Mucosa of stomach (tissue), 1 donor: ENCODE measurements at regions not wholly inside any gene's neighbourhood (a gene's known extent, or its start where the extent isn't known, plus 50 kb on each side); places are given as distances from the start of the nearest gene placed in this dataset.

Experiments
- H3K27me3 ChIP-seq: one replicate; pipeline ENCODE4 v1.7.0; 2013; ENCODE audit warnings: mild to moderate bottlenecking, low read length; ENCODE audit not compliant: control insufficient read depth, insufficient read depth
- H3K36me3 ChIP-seq: one replicate; pipeline ENCODE4 v1.7.0; 2013; ENCODE audit warnings: low read length; ENCODE audit not compliant: control insufficient read depth, insufficient read depth
- H3K4me1 ChIP-seq: one replicate; pipeline ENCODE4 v1.7.0; 2013; ENCODE audit warnings: mild to moderate bottlenecking, low read length; ENCODE audit not compliant: control insufficient read depth, insufficient read depth
- H3K4me3 ChIP-seq: one replicate; pipeline ENCODE4 v1.7.0; 2013; ENCODE audit warnings: low read length
- H3K9ac ChIP-seq: one replicate; pipeline ENCODE4 v1.7.0; 2013; ENCODE audit warnings: mild to moderate bottlenecking, low read length, moderate library complexity
- H3K9me3 ChIP-seq: one replicate; pipeline ENCODE4 v1.7.0; 2013; ENCODE audit warnings: mild to moderate bottlenecking, low read length, moderate library complexity; ENCODE audit not compliant: control insufficient read depth
- donor health status: Pancreatic carcinoma.

- Histone ChIP-seq H3K4me1 (peaks cover 5% of the 10 kb centered on the region), H3K27me3 (peaks cover 58% of the 10 kb centered on the region), H3K9ac (no peak overlapping the region), H3K36me3 (no peaks in the 10 kb centered on the region), H3K9me3 (no peaks in the 10 kb centered on the region), H3K4me3 (no peak overlapping the region)
Measured at GRCh38 chr12:132422040-132422380, 67.9 kb upstream of the FBRSL1 start.

- no peaks in the 10 kb centered on the region for H3K36me3 ChIP-seq
- no peak overlapping the region for H3K4me3 ChIP-seq
- H3K27me3 ChIP-seq: peaks cover 60% of the 10 kb centered on the region
- no peaks in the 10 kb centered on the region for H3K9me3 ChIP-seq
- peaks cover 11% of the 10 kb centered on the region for H3K4me1 ChIP-seq
- H3K9ac ChIP-seq: no peak overlapping the region
Measured at GRCh38 chr12:132419631-132420246, 70.2 kb upstream of the FBRSL1 start.

- Histone ChIP-seq H3K36me3 (no peaks in the 10 kb centered on the region), H3K27me3 (peaks cover 59% of the 10 kb centered on the region), H3K4me1 (peaks cover 8% of the 10 kb centered on the region), H3K9ac (no peak overlapping the region), H3K9me3 (no peaks in the 10 kb centered on the region), H3K4me3 (no peak overlapping the region)
Measured at GRCh38 chr12:132418393-132418925, 71.5 kb upstream of the FBRSL1 start.

- Histone ChIP-seq H3K27me3 (peaks cover 52% of the 10 kb centered on the region), H3K9ac (no peak overlapping the region), H3K9me3 (no peaks in the 10 kb centered on the region)
Measured at GRCh38 chr12:132417741-132418140, 72.2 kb upstream of the FBRSL1 start.

GRCh38 chr12:132416827-132417226, 73.1 kb upstream of the FBRSL1 start:
- Histone ChIP-seq H3K9ac (no peak overlapping the region), H3K9me3 (no peaks in the 10 kb centered on the region), H3K27me3 (peaks cover 43% of the 10 kb centered on the region), H3K4me1 (peaks cover 8% of the 10 kb centered on the region), H3K36me3 (no peaks in the 10 kb centered on the region), H3K4me3 (no peak overlapping the region)

More at GRCh38 chr12:132417741-132418140, 72.2 kb upstream of the FBRSL1 start:
- Histone ChIP-seq H3K36me3 (no peaks in the 10 kb centered on the region), H3K4me1 (peaks cover 8% of the 10 kb centered on the region), H3K4me3 (no peak overlapping the region)

- Histone ChIP-seq H3K9ac (no peak overlapping the region), H3K36me3 (no peaks in the 10 kb centered on the region), H3K27me3 (peaks cover 38% of the 10 kb centered on the region), H3K9me3 (no peaks in the 10 kb centered on the region), H3K4me3 (no peak overlapping the region), H3K4me1 (peaks cover 8% of the 10 kb centered on the region)
Measured at GRCh38 chr12:132416121-132416673, 73.8 kb upstream of the FBRSL1 start.

- Histone ChIP-seq H3K27me3 (peaks cover 38% of the 10 kb centered on the region), H3K9me3 (no peaks in the 10 kb centered on the region), H3K36me3 (no peaks in the 10 kb centered on the region), H3K9ac (no peak overlapping the region), H3K4me3 (no peak overlapping the region), H3K4me1 (peaks cover 8% of the 10 kb centered on the region)
Measured at GRCh38 chr12:132415327-132416120, 74.4 kb upstream of the FBRSL1 start.

- peaks cover 36% of the 10 kb centered on the region for H3K27me3 ChIP-seq
- H3K4me3 ChIP-seq: no peak overlapping the region
- H3K9me3 ChIP-seq: no peaks in the 10 kb centered on the region
- H3K4me1 ChIP-seq: peaks cover 8% of the 10 kb centered on the region
- H3K36me3 ChIP-seq: no peaks in the 10 kb centered on the region
- no peak overlapping the region for H3K9ac ChIP-seq
Measured at GRCh38 chr12:132414634-132415326, 75.2 kb upstream of the FBRSL1 start.

- Histone ChIP-seq H3K36me3 (no peaks in the 10 kb centered on the region), H3K9me3 (no peaks in the 10 kb centered on the region), H3K4me1 (peaks cover 8% of the 10 kb centered on the region), H3K27me3 (peaks cover 33% of the 10 kb centered on the region), H3K9ac (no peak overlapping the region), H3K4me3 (no peak overlapping the region)
Measured at GRCh38 chr12:132413931-132414588, 75.9 kb upstream of the FBRSL1 start.

- Histone ChIP-seq H3K27me3 (peaks cover 27% of the 10 kb centered on the region), H3K36me3 (no peaks in the 10 kb centered on the region), H3K4me3 (no peak overlapping the region), H3K9me3 (no peaks in the 10 kb centered on the region), H3K9ac (no peak overlapping the region), H3K4me1 (peaks cover 8% of the 10 kb centered on the region)
Measured at GRCh38 chr12:132411457-132411856, 78.5 kb upstream of the FBRSL1 start.

- H3K36me3 ChIP-seq: no peaks in the 10 kb centered on the region
- H3K9ac ChIP-seq: no peak overlapping the region
- peaks cover 8% of the 10 kb centered on the region for H3K4me1 ChIP-seq
- no peaks in the 10 kb centered on the region for H3K9me3 ChIP-seq
- H3K4me3 ChIP-seq: no peak overlapping the region
- peaks cover 21% of the 10 kb centered on the region for H3K27me3 ChIP-seq
Measured at GRCh38 chr12:132410849-132411248, 79.1 kb upstream of the FBRSL1 start.
